Hematopoietic multipotent progenitor cell treated with erythropoietin and hydrocortisone succinate and interleukin-3 and kit ligand, for 17 days (in vitro differentiated cells): ENCODE measurements at regions not wholly inside any gene's neighbourhood (a gene's known extent, or its start where the extent isn't known, plus 50 kb on each side); places are given as distances from the start of the nearest gene placed in this dataset.

Experiments
- DNase-seq: peaks from one replicate; pipeline ENCODE4 v3.0.0-alpha.2; 2015; ENCODE audit warnings: low spot score

DNA sequence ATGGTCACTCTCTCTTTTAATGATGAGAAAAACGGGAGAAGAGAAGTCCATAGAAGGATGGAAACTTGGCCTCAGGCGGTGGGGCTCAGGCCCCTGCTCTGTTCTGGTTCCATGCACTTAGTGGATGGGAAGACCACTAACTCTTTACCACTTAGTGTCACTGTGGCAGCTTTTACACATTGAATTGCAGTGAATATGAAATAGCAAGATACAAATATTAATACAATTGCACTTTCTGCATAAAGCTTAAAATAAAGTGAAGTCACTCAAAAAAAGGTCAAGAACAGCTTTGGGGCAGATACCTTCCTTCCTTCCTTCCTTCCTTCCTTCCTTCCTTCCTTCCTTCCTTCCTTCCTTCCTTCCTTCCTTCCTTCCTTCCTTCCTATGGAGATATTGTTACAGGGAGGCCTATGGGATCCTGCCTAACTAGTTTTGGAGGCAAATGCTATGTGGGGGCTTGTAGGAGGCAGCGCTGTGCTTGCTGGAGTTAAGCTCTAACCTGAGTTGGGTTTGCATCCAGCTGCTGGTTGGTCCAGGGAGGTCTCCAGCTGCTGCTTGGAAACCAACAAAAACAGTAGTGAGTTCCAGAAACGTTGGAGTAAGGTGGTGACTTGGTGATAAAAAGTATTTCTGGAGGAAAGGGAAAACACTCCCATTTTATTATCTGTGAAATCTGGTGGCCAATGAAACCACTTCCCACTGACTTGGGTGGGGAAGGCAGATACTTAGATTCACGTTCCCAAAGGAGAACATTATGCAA is 62.3 kb upstream of the NKX2-2 start:
- DNase-seq: no peak

DNA sequence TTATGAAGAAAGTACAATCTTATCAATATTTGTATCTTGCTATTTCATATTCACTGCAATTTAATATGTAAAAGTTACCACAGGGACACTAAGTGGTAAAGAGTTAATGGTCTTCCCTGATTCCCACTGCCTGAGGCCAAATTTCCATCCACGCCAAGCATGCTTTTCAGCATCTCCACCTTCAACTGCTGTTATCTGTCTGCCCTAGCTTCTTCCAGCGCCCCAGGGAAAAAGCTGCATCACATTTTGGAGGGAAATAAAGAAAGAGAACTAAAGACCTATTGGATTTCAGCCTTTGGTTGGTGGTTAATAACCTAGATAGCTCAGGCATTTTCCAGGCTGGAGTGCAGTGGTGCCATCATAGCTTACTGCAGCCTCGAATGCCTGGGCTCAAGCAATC is 61.3 kb upstream of the NKX2-2 start:
- DNase-seq: no peak

DNA sequence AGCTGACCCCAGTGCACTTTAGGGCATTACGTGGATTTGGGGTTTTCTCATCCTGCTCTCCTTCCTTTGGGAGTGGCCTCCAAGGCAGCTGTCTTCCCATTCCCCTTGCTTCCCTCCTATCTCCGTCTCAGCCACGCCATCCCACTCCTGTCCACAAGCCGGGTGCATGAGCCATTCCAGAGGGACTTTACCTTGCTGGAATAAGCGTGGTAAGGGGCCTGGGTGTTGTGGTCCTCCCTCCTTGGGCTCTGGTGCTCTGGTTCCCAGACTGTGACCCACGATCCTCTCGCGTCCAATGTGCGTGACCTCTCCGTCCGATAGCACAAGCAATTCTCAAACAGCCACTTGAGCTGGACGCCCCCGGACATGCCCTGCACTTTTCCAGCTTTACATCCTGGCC is 60.6 kb upstream of the NKX2-2 start:
- DNase-seq: no peak

DNA sequence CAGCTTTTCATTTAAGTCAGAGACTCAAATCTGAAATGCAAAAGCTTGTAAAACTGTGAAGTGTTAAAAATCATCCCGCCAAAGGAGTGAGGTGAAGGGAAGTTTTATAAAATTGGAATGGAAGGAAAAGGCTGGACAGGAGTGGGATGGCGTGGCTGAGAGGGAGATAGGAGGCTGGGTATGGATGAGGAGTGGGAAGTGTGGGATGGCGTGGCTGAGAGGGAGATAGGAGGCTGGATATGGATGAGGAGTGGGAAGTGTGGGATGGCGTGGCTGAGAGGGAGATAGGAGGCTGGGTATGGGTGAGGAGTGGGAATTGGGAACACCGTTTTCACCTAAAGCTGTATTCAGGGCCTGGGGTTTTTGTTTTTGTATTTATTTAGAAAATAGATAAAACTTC is 59.4 kb upstream of the NKX2-2 start:
- DNase-seq: no peak

DNA sequence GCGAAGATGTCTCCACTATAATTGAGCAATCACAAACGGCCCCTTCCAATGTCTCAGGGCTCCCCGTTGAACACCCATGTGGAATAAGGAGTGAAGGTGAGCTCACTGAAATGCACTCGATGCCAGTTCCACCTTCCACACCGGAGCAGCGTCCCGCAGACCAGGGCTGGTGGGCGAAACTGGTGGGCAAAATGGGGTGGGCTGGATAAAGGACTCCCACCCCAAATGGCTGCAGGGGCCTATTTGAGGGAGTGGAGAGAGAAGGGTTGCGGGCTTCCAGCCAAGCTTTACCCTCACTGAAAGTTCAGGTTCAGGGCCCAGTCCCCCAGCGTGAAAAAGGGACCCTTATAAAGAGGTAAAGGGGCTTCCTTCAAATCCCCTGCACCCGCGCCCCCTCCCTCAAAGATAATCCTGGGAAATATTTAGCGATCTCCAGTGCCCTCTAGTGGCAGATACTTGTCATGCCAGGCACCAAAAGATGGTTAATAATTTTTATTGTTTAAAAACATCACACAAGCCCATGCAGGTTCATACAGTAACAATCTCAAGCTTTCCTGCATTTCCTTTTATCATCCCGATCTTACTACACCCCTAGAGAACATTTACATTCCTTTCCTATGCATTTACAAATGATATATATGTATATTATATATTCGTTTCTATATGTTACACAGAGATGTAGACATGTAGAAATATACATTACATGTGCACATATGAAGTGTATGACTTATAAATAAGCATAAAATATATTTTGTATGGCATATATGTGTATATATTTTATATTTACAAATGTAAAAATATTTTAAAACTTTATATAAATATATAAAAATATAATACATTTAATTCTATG is 58.2 kb upstream of the NKX2-2 start:
- DNase-seq: peak; percentile 21

DNA sequence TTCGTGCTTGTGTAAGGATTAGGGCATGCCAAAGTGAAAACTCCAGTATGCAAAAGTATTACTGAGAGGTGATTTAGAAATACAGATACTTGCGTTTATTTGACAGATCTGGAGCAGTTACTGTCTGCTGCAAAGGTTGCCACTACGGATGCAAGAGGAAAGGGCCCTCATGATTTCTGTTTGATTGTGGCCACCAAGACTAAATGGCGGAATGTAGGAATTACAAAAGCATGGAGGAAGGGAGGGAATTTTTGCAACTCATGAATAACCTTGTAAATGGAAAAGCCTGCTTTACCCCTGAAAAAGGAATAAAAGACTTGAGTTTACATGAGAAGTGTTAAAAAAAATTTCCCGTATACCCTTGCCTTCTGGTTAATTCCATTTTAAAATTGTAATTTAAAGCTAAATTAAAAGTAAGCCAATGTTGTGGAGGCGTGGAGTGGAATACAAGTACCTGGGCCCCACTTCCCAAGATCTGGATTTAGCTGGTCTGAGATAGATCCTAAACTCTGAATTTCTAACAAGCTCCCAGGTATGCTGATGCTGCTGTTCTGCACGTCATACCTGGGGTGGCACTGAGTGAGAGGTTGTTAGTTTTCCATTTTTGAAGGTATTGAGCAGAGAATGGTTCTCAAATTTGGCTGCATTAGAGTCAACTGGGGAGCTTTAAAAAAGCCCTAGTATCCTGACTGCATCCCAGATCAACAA is 56.6 kb upstream of the NKX2-2 start:
- no peak for DNase-seq

DNA sequence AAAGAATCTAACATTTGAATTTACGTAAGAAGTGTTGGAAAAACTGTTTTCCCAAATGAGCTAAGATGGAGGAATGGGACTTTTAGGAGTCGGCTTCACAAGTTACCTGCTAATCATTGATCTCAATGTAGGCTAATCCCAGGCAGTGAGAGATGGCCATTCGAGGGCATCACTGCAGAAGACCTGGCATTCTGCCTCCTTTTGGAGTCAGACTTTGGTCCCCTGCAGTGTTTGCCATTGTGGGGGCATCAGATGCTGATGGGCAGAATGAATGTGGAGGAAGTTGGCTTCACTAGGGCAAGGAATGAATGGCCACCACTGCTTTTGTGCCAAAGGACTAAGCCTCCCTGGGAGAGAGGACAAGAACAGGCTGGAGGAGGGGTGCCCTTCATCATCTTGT is 55.7 kb upstream of the NKX2-2 start:
- DNase-seq: no peak

DNA sequence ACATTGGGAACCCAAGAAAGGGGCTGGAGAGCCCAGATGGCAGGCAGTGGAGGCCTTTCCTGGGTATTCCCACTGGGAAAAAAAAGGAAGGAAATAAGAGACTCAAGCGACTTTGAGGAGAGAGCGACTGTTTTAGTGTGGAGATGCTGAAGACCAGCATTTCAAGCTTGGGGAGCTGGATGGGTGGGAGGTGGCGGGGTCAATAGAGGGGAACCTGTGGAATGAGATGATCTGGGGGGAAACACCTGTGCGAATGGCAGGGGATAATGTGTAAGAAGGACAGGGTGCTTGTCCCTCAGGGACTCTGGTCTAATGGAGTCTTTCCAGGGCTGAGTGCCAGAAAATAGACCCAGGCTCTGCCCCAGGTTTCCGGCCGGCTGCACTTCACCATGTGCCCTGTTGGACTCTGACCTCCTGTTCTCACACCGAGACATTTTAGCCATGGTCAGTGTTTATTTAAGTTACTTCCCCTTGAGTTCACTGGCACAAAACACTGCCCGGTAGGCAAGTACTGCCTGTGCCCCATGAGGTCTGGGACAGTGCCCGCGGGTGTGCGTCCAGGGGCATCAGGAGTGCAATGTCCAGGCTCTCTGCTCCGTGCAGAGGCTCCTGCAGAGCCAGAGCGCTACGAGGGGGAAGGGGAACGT is 50.4 kb upstream of the NKX2-2 start:
- DNase-seq: no peak
